Caco-2 (cell line): ENCODE measurements at regions not wholly inside any gene's neighbourhood (a gene's known extent, or its start where the extent isn't known, plus 50 kb on each side); places are given as distances from the start of the nearest gene placed in this dataset.

Experiments used
- BruUV-seq: library from RNA; stranded (reverse); fragments of 400-500 nt; replicated peaks from 2 replicates; lab custom pipeline; 2021; lab: Mats Ljungman, UMichigan
- CTCF ChIA-PET: fragments of 300-600 bp; sonication (Branson Sonifier 250); formaldehyde crosslinking; loops from one replicate; lab custom pipeline; 2022; ENCODE audit warnings: antibody characterized with exemption; lab: Charles Lee
- POLR2A ChIA-PET: fragments of 300-600 bp; sonication (Branson Sonifier 250); formaldehyde crosslinking; loops from one replicate; lab custom pipeline; 2022; ENCODE audit warnings: antibody characterized with exemption; lab: Charles Lee
- DNase-seq, 2 experiments: peaks; one replicate each; pipeline versions ENCODE4 v3.0.0 to v3.0.0-alpha.2; 2020 to 2022
- H3K27me3 ChIP-seq: replicated peaks from 2 replicates; pipeline ENCODE4 v1.6.0; 2011; ENCODE audit warnings: low read length; ENCODE audit not compliant: control insufficient read depth, insufficient read depth
- H3K36me3 ChIP-seq: 2 replicates; pipeline ENCODE4 v1.5.1; 2011; ENCODE audit warnings: low read length; ENCODE audit not compliant: control insufficient read depth, insufficient read depth
- H3K4me1 ChIP-seq: fragments of 250-450 bp; sonication (Bioruptor Pico); 2 replicates; pipeline ENCODE4 v1.5.1; 2020; ENCODE audit warnings: mild to moderate bottlenecking
- H3K4me3 ChIP-seq: 2 replicates; pipeline ENCODE4 v1.5.1; 2011; ENCODE audit warnings: low read depth, mild to moderate bottlenecking, control low read depth, low read length
- H3K9me3 ChIP-seq: fragments of 250-450 bp; sonication (Bioruptor Pico); 2 replicates; pipeline ENCODE4 v1.5.1; 2020; ENCODE audit warnings: mild to moderate bottlenecking, moderate library complexity
- H3K27ac Mint-ChIP-seq: one replicate; pipeline ENCODE4 v1.8.0; 2022; ENCODE audit warnings: mixed read lengths; ENCODE audit not compliant: unreplicated experiment
- H3K27me3 Mint-ChIP-seq: one replicate; pipeline ENCODE4 v1.8.0; 2022; ENCODE audit warnings: mixed read lengths; ENCODE audit not compliant: insufficient read depth, unreplicated experiment
- H3K36me3 Mint-ChIP-seq: one replicate; pipeline ENCODE4 v1.8.0; 2022; ENCODE audit warnings: mild to moderate bottlenecking, mixed read lengths; ENCODE audit not compliant: insufficient read depth, unreplicated experiment
- H3K4me1 Mint-ChIP-seq: one replicate; pipeline ENCODE4 v1.8.0; 2022; ENCODE audit warnings: low read depth, mixed read lengths; ENCODE audit not compliant: unreplicated experiment
- H3K4me3 Mint-ChIP-seq: one replicate; pipeline ENCODE4 v1.8.0; 2022; ENCODE audit warnings: mild to moderate bottlenecking, moderate library complexity, mixed read lengths; ENCODE audit not compliant: unreplicated experiment
- H3K9me3 Mint-ChIP-seq: one replicate; pipeline ENCODE4 v1.8.0; 2022; ENCODE audit warnings: mixed read lengths; ENCODE audit not compliant: unreplicated experiment
- intact Hi-C: fragments of 100-400 bp; cut with micrococcal nuclease; formaldehyde crosslinking; loops from one replicate; pipeline ENCODE4 v1.10.0; 2022; ENCODE audit not compliant: unreplicated experiment
- TF ChIP-seq, protein P1 (sequence below), 2 experiments: fragments of 200-600 bp in 1 of 2; IDR thresholded peaks; 1 replicate in 1 of 2; 2 replicates in 1 of 2; pipeline versions ENCODE4 v1.5.1 to v1.8.0; 2011 to 2022; ENCODE audit warnings: antibody characterized with exemption in 1 of 2, control low read depth in 1 of 2, inconsistent platforms in 1 of 2, low read depth in 1 of 2, low read length in 1 of 2, mild to moderate bottlenecking in 1 of 2, moderate library complexity in 1 of 2; ENCODE audit not compliant: insufficient read depth in 1 of 2, severe bottlenecking in 1 of 2, unreplicated experiment in 1 of 2

DNA sequence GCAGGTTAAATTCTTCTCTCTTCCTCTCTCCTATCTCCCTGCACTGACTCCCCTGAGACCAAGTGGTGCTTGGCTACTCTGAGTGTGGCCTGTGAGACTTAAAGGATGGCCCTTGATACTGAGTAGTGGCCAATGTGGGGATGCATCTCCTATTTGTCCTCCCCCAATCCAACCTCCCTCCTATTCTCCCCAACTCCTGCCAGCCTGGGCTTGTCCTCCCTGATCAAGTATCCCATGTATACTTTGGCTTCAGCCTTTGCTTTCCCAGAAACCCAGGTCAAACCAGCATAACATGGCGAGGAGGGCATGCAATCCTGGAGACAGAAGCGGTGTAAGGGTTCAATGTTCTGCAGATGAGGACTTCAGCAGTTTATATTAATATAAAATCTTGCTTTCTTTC is 77.9 kb upstream of the GRB10 start:
- Mint-ChIP-seq H3K27me3 (no peaks in the 10 kb centered on the region), H3K36me3 (no peaks in the 10 kb centered on the region), H3K4me1 (no peaks in the 10 kb centered on the region), H3K4me3 (no peak overlapping the region), H3K9me3 (no peaks in the 10 kb centered on the region), H3K27ac (no peak overlapping the region)
- H3K9me3 ChIP-seq, result no peaks in the 10 kb centered on the region
- ChIA-PET CTCF (no interaction called here), POLR2A (no interaction called here)
- H3K36me3 ChIP-seq, result no peaks in the 10 kb centered on the region
- intact Hi-C loops, result no loop called here
- no peak for DNase-seq
- H3K4me3 ChIP-seq, result no peak overlapping the region
- H3K4me1 ChIP-seq, result no peaks in the 10 kb centered on the region
- BruUV-seq, result no TSS peak
- H3K27me3 ChIP-seq, result no peaks in the 10 kb centered on the region
- TF ChIP-seq, protein P1, sequence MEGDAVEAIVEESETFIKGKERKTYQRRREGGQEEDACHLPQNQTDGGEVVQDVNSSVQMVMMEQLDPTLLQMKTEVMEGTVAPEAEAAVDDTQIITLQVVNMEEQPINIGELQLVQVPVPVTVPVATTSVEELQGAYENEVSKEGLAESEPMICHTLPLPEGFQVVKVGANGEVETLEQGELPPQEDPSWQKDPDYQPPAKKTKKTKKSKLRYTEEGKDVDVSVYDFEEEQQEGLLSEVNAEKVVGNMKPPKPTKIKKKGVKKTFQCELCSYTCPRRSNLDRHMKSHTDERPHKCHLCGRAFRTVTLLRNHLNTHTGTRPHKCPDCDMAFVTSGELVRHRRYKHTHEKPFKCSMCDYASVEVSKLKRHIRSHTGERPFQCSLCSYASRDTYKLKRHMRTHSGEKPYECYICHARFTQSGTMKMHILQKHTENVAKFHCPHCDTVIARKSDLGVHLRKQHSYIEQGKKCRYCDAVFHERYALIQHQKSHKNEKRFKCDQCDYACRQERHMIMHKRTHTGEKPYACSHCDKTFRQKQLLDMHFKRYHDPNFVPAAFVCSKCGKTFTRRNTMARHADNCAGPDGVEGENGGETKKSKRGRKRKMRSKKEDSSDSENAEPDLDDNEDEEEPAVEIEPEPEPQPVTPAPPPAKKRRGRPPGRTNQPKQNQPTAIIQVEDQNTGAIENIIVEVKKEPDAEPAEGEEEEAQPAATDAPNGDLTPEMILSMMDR (IDR thresholded peaks at IDR 0.05; ENCODE audit: insufficient read depth in 1 of 2, low read depth in 1 of 2, low read length in 1 of 2, severe bottlenecking in 1 of 2, unreplicated experiment in 1 of 2), result no peak

- TF ChIP-seq, protein P1 (IDR thresholded peaks at IDR 0.05; ENCODE audit: insufficient read depth in 1 of 2, low read depth in 1 of 2, low read length in 1 of 2, severe bottlenecking in 1 of 2, unreplicated experiment in 1 of 2), result no peak
- BruUV-seq, result no TSS peak
- CTCF ChIA-PET, result no interaction called here
- no peak overlapping the region for H3K4me3 Mint-ChIP-seq
- H3K4me1 Mint-ChIP-seq, result no peaks in the 10 kb centered on the region
- Histone ChIP-seq H3K27me3 (no peaks in the 10 kb centered on the region), H3K4me3 (no peak overlapping the region), H3K9me3 (no peaks in the 10 kb centered on the region), H3K36me3 (no peaks in the 10 kb centered on the region), H3K4me1 (peaks cover 4% of the 10 kb centered on the region)
- no peak for DNase-seq
- POLR2A ChIA-PET, result no interaction called here
- no peaks in the 10 kb centered on the region for H3K27me3 Mint-ChIP-seq
- H3K36me3 Mint-ChIP-seq, result no peaks in the 10 kb centered on the region
- H3K9me3 Mint-ChIP-seq, result no peaks in the 10 kb centered on the region
- intact Hi-C loops, result no loop called here
- H3K27ac Mint-ChIP-seq, result no peak overlapping the region
Observed at GRCh38 chr7:50860174-50860573, 77.5 kb upstream of the GRB10 start.

- BruUV-seq, result no TSS peak
- no peak overlapping the region for H3K27ac Mint-ChIP-seq
- POLR2A ChIA-PET, result no interaction called here
Observed at GRCh38 chr7:50858528-50859245, 76.0 kb upstream of the GRB10 start.

More at GRCh38 chr7:50858528-50859245, 76.0 kb upstream of the GRB10 start:
- Histone ChIP-seq H3K9me3 (no peaks in the 10 kb centered on the region), H3K36me3 (no peaks in the 10 kb centered on the region), H3K4me3 (no peak overlapping the region), H3K4me1 (peaks cover 11% of the 10 kb centered on the region), H3K27me3 (no peaks in the 10 kb centered on the region)
- Mint-ChIP-seq H3K4me1 (no peaks in the 10 kb centered on the region), H3K36me3 (no peaks in the 10 kb centered on the region), H3K4me3 (no peak overlapping the region), H3K27me3 (no peaks in the 10 kb centered on the region), H3K9me3 (no peaks in the 10 kb centered on the region)
- DNase-seq, result no peak
- CTCF ChIA-PET, result no interaction called here
- intact Hi-C loops, result no loop called here
- TF ChIP-seq, protein P1 (IDR thresholded peaks at IDR 0.05; ENCODE audit: insufficient read depth in 1 of 2, low read depth in 1 of 2, low read length in 1 of 2, severe bottlenecking in 1 of 2, unreplicated experiment in 1 of 2), result no peak
